Vagina (tissue), 2 donors: ENCODE measurements at regions not wholly inside any gene's neighbourhood (a gene's known extent, or its start where the extent isn't known, plus 50 kb on each side); places are given as distances from the start of the nearest gene placed in this dataset.

Experiments used
- DNase-seq, 2 donors: peaks; one replicate each; pipeline ENCODE4 v3.0.0-alpha.2; 2017; ENCODE audit errors: extremely low spot score in 2 of 2
- H3K27ac ChIP-seq: fragments of 200-600 bp; sonication (generic); one replicate; pipeline ENCODE4 v1.5.1; 2019
- H3K27me3 ChIP-seq: fragments of 200-600 bp; sonication (generic); one replicate; pipeline ENCODE4 v1.5.1; 2019
- H3K36me3 ChIP-seq, 2 donors: fragments of 200-600 bp; sonication (generic); one replicate each; pipeline ENCODE4 v1.5.1; 2017 to 2019
- H3K4me1 ChIP-seq: fragments of 200-600 bp; sonication (generic); one replicate; pipeline ENCODE4 v1.5.1; 2019
- H3K4me3 ChIP-seq, 2 donors: fragments of 200-600 bp; sonication (generic); 1 replicate in 1 of 2; 2 replicates in 1 of 2; pipeline ENCODE4 v1.5.1; 2016 to 2019
- H3K9me3 ChIP-seq: fragments of 200-600 bp; sonication (generic); one replicate; pipeline ENCODE4 v1.5.1; 2019
- POLR2A ChIP-seq, 2 donors: fragments of 450-650 bp; IDR thresholded peaks; one replicate each; pipeline ENCODE4 v1.6.1; 2017; ENCODE audit warnings: antibody characterized with exemption in 2 of 2, mild to moderate bottlenecking in 2 of 2, moderate library complexity in 2 of 2
- POLR2AphosphoS5 ChIP-seq, 2 donors: sonication (generic); formaldehyde crosslinking; IDR thresholded peaks; one replicate each; pipeline ENCODE4 v1.9.0; 2017; ENCODE audit warnings: antibody characterized with exemption in 2 of 2, mild to moderate bottlenecking in 2 of 2, low read depth in 1 of 2; ENCODE audit not compliant: insufficient read depth in 1 of 2
- intact Hi-C: fragments of 100-400 bp; cut with DNase I; formaldehyde crosslinking; loops from one replicate; pipeline ENCODE4 v1.15.1; 2023
- TF ChIP-seq, protein P1 (sequence below), 3 experiments: fragments of 450-650 bp in 2 of 3; fragments of 200-600 bp in 1 of 3; sonication (generic) in 1 of 3; IDR thresholded peaks; one replicate each; pipeline ENCODE4 v1.5.1; 2017 to 2019; ENCODE audit warnings: antibody characterized with exemption in 3 of 3, mild to moderate bottlenecking in 2 of 3, moderate library complexity in 2 of 3

DNA sequence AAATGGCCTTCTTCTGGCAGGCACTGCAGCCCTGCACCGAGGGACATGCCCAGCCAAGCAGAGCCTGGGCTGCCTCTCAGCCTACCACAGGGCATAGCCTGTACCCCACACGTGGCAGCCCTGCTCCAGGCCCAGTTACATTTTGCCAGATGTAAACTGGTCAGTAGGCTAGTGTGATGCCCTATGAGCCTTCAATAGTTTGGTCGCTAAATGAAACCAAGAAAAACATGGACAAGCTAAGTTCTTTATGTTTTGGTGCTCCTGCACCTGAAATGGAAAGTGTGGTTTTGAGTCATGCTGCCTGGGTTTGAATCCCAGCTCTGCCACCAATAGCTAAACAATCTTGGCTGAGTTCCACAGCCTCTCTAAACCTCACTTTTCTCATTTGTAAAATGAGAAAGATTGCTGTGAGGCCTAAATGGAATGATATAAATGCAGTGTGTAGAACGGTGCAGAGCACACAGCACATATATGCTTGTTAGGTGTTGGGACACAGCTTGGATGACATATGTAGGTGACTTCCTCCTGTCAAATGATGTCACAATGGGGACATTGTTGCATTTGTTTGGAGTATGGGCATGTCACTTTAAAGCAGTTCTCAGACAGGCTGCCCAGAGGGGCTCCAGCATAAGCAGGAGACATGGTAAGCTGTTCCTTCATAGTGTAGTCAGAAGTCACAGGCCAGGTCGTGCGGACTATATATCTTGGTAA, 57.4 kb downstream of the ZBTB38 start:
- TF ChIP-seq POLR2A (IDR thresholded peaks at IDR 0.05) (no peak), POLR2AphosphoS5 (IDR thresholded peaks at IDR 0.05; ENCODE audit: insufficient read depth in 1 of 2, low read depth in 1 of 2) (no peak)
- TF ChIP-seq, protein P1, sequence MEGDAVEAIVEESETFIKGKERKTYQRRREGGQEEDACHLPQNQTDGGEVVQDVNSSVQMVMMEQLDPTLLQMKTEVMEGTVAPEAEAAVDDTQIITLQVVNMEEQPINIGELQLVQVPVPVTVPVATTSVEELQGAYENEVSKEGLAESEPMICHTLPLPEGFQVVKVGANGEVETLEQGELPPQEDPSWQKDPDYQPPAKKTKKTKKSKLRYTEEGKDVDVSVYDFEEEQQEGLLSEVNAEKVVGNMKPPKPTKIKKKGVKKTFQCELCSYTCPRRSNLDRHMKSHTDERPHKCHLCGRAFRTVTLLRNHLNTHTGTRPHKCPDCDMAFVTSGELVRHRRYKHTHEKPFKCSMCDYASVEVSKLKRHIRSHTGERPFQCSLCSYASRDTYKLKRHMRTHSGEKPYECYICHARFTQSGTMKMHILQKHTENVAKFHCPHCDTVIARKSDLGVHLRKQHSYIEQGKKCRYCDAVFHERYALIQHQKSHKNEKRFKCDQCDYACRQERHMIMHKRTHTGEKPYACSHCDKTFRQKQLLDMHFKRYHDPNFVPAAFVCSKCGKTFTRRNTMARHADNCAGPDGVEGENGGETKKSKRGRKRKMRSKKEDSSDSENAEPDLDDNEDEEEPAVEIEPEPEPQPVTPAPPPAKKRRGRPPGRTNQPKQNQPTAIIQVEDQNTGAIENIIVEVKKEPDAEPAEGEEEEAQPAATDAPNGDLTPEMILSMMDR (IDR thresholded peaks at IDR 0.05): no peak

DNA sequence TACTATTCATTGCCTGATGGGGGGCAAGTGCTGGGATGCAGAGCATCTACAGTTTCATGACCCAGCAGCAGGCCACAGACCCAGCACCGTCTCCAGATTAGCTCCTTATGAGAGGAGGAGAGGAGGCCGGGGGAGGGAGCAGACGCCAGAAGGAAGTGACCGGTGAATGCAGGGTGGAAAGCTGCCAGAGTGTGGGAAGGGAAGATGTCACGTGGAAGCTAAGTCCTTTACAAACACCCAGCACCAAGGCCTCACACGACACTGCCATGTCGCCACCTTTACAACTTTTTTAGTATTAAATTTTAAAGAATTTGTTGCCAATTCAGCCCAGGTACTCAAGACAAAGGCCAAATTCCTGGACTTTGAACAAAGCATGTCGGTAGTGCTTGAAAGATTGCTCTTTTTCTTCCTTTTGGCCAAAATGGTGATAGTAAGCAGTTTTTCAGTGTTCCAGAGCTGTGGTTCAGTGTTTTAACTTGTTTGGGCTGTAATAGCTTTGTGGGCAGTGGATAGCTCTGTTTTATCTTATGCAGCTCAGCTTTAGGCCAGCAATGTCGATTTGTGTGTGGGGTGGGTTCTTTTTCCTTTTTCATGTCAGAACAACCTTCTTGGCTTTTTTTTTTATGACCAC, 58.2 kb downstream of the ZBTB38 start:
- Histone ChIP-seq H3K27me3 (no peaks in the 10 kb centered on the region), H3K4me1 (peaks cover 76% of the 10 kb centered on the region), H3K36me3 (peaks cover 0 to 8% of the 10 kb centered on the region in 2 donors), H3K27ac (peak overlapping the region; percentile 51), H3K9me3 (no peaks in the 10 kb centered on the region), H3K4me3 (no peak overlapping the region)
- no peak for DNase-seq
- intact Hi-C loops: no loop called here
- TF ChIP-seq POLR2A (IDR thresholded peaks at IDR 0.05) (no peak), POLR2AphosphoS5 (IDR thresholded peaks at IDR 0.05; ENCODE audit: insufficient read depth in 1 of 2, low read depth in 1 of 2) (peak in 1 of 2 donors; percentile 41)
- TF ChIP-seq, protein P1 (IDR thresholded peaks at IDR 0.05): no peak

More for the DNA sequence above, 57.4 kb downstream of the ZBTB38 start:
- Histone ChIP-seq H3K27ac (peak overlapping the region; percentile 51), H3K27me3 (no peaks in the 10 kb centered on the region), H3K4me3 (no peak overlapping the region), H3K4me1 (peaks cover 71% of the 10 kb centered on the region), H3K9me3 (no peaks in the 10 kb centered on the region), H3K36me3 (peaks cover 0 to 8% of the 10 kb centered on the region in 2 donors)
- no peak for DNase-seq
- intact Hi-C loops: no loop called here

DNA sequence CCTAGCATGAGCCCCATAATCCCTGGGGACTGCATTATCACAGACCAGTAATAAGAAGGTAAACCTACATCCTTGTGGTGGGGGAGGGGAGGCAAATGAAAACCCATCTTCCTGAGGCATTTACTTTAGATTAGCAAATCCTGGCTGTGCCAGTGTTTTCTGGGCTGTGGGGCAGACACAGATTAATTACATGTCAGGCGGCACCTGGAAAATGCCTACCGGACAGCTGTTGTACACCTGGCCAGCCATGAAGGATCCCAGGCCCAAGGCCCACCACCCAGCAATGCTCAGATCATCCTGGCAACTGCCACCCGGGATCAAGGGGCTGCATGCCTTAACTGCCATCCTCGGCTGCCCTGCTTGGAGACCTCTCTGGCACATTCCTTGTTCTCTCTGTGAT, 59.1 kb upstream of the RASA2 start:
- no peak overlapping the region for H3K4me3 ChIP-seq
- peaks cover 0 to 8% of the 10 kb centered on the region in 2 donors for H3K36me3 ChIP-seq
- TF ChIP-seq, protein P1 (IDR thresholded peaks at IDR 0.05): no peak
- TF ChIP-seq POLR2AphosphoS5 (IDR thresholded peaks at IDR 0.05; ENCODE audit: insufficient read depth in 1 of 2, low read depth in 1 of 2) (no peak), POLR2A (IDR thresholded peaks at IDR 0.05) (no peak)
- DNase-seq: no peak
- H3K27me3 ChIP-seq: no peaks in the 10 kb centered on the region
- H3K4me1 ChIP-seq: peaks cover 72% of the 10 kb centered on the region
- intact Hi-C loops: no loop called here
- H3K27ac ChIP-seq: peak overlapping the region; percentile 35
- H3K9me3 ChIP-seq: no peaks in the 10 kb centered on the region

DNA sequence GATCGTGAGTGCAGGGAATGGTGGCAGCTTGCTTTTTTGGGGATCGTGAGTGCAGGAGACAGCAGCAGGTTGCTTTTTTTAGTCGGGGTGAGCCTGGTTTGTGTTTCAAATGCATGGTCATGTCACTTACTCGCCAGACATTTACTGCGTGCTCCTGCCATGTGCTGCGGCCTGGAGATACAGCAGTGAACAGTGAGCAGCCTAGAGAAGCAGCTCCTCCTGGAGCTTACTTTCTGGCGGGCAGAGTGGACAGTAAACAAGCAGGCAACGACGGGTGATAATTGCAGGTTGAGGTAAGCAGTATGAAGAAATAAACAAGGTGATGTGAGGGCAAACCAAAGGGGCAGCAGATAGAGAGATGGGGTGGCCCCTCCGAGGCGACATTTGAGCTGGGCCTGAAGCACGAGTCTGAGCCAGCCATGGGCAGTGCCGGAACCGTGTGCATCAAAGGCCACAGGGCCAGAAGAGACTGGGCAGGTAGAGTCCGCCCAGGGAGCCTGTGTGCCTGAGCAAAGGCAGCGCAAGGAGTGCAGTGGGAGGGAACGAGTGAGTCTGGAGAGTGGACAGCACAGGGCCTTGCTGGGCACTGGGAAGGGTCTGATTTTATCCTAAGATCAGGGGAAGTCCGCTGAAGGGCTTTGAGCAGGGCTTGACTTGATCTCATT, 57.3 kb upstream of the RASA2 start:
- Histone ChIP-seq H3K27me3 (no peaks in the 10 kb centered on the region), H3K36me3 (peaks cover 0 to 8% of the 10 kb centered on the region in 2 donors), H3K9me3 (no peaks in the 10 kb centered on the region), H3K27ac (peak overlapping the region; percentile 71), H3K4me3 (no peak overlapping the region), H3K4me1 (peaks cover 55% of the 10 kb centered on the region)
- TF ChIP-seq POLR2AphosphoS5 (IDR thresholded peaks at IDR 0.05; ENCODE audit: insufficient read depth in 1 of 2, low read depth in 1 of 2) (no peak), POLR2A (IDR thresholded peaks at IDR 0.05) (no peak)
- TF ChIP-seq, protein P1 (IDR thresholded peaks at IDR 0.05): no peak
- intact Hi-C loops: no loop called here
- DNase-seq: no peak
